DMS114 treated with DMSO at 0.1 percent for 48 hours (cell line): ENCODE measurements at regions not wholly inside any gene's neighbourhood (a gene's known extent, or its start where the extent isn't known, plus 50 kb on each side); places are given as distances from the start of the nearest gene placed in this dataset.
"Not testable (repeated sequence)": the region's sequence is repeated elsewhere in the genome, so short reads cannot be mapped to it uniquely, and the experiment has no call there.

Source experiments
- DNase-seq: peaks from one replicate; lab custom pipeline; 2025; ENCODE audit not compliant: unreplicated experiment; lab: John Stamatoyannopoulos, UW

DNA sequence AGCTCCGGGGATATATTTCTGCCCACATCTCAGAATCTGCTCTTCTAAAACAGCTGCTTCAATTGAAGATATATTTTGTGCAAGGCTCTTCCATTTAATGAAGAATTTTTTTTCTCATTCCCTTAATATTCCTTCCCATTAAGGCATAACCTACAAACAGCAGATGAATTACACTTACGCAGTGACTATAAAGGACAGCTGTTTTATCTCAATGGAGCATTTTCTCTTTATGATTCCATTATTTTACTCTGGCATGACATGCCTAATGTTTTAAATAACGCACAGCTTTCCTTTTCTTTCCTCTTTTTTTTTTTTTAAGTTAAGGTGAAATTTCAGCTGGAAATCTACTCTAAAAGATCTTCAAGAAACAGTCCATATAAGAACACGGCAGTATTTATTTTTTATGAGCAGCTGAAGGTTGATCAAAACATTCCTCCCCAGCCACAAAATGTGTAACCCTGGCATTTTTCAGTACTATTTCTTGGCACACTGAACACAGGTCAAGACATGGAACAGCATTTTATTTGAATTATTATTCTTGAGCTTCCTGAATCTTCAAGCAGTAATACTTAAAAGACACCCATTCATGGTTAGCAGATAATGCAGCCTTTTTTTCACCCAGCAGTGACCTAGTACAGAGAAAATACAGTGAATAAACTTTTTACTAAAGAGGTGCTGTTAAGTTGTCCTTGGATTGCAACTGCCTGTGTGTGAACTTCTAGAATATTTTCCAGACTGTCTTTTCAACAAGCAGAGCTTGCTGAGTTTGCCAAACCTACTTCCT is 118.1 kb upstream of the FOXN3 start:
- no peak for DNase-seq

DNA sequence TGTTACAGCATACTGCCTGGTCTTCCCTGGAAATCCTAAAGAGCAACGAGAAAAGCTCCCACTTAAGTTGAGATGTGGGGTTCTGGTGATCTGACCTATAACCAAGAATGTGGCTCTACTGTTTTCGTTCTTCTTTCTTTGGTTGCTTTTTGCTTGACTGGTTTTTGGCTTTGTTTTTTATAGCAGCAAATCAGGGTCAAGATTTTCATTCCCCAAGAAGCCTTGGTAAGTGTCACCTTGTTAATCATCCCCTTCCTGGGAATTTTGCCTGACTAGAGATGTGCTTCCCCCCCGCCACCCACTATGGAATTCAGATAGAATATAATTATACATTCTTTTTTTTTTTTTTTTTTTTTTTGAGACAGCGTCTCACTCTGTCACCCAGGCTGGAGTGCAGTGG is 116.7 kb upstream of the FOXN3 start:
- DNase-seq: no peak

DNA sequence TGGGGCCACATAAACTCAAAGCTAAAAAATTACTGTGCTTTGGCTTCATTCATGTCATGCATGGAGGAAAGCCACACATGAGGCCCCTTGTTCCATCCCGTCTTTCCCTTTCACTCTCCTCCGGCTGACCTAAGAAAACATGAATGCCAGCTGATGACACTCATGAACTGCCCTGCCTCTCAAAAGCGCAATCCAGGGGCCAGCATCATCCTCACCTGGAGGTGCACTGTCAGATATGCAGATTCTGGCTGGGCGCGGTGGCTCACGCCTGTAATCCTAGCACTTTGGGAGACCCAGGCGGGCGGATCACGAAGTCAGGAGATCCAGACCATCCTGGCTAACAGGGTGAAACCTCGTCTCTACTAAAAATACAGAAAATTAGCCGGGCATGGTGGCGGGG is 116.1 kb upstream of the FOXN3 start:
- DNase-seq: no peak

DNA sequence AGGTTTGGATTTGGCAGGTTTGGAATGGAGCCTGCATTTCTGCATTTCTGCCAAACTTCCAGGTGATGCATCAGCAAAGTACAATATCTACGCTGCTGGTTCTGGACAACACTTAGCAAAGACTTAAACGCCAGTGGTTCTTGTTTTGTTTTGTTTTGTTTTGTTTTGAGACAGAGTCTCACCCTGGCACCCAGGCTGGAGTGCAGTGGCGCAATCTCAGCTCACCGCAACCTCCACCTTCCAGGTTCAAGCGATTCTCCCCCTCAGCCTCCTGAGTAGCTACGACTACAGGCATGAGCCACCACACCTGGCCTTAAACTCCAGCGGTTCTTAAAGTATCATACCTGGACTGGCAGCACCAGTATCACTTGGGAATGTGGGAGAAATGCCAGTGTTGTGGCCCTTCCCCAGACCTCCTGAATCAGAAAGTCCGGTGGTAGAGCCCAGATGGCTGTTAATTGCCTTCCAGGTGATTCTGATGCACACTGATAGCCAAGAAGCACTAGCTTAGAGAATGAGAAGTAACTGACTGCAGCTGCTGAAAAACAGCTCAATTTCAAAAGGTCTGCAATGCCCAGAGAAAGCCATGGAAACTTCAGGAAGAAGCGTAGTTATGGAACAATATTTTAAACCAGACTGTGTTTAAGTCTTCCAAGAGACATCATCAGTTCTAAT is 114.8 kb upstream of the FOXN3 start:
- DNase-seq: no peak

DNA sequence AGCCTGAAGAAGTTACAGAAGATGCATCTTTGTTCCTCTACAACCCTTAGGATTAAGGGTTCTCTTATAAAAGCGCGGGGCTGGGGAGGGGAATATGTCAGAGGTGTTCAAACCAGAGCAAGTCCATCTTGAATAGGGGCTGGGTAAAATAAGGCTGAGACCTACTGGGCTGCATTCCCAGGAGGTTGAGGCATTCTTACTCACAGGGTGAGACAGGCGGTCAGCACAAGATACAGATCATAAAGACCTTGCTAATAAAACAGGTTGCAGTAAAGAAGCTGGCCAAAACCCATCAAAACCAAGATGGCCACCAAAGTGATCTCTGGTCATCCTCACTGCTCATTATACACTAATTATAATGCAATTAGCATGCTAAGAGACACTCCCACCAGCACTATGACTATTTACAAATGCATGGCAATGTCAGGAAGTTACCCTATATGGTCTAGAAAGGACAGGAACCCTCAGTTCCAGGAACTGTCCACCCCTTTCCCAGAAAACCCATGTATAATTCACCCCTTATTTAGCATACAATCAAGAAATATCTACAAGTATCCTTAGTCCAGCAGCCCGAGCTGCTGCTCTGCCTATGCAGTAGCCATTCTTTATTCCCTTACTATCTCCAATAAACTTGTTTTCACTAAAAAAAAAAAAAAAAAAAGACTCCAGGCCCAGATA is 108.1 kb upstream of the FOXN3 start:
- no peak for DNase-seq

DNA sequence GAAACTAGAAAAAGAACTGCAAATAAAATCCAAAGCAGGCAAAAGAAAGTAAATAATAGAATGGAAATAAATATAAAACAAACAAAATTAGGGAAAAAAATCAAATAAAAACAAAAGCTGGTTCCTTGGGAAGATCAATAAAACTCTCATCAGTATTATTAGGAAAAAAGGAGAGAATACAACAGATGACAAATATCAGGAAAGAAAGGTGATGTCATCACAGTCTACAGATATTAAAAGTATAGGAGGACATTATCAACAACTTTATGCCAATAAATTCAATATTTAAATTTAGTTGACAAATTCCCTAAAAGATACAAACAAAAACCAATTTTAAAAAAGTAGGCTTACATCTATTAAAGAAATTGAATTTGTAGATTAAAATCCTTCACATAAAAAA is 107.4 kb upstream of the FOXN3 start:
- DNase-seq: no peak

DNA sequence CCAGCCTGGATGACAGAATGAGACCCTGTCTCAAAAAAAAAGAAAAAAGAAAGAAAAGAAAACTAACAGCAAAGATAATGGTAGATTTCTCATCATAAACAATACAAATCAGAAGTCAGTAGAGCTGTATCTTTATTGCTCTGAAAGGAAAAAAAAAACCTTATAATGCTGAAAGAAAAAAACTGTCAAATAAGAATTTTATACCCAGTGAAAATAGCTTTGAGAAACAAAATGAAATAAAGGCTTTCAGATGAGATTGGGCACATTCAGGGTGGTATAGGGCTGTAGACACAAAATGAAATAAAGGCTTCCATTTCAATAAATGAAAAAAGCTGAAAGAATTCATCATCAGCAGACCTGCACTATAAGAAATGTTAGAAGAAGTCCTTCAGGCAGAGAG is 105.0 kb upstream of the FOXN3 start:
- DNase-seq: no peak

DNA sequence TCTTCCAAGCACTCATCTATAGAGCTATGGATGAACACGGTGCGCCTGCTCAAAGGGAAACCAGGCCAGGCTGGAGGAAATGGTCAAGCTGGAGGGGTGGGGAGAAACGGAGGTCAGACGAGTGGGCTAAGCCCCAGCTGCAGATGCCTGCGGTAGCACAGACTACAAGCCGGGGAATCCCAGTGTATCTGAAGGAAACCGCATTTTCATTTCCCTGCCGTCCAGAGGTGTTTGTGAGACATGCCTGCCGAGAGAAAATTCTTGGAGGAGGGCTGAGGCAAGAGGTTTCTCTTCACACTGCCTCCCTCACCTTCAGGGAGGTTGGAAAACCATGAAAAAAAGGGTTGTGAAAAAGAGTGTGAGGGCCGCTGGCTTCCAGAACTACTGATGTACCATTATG is 102.0 kb upstream of the FOXN3 start:
- no peak for DNase-seq

DNA sequence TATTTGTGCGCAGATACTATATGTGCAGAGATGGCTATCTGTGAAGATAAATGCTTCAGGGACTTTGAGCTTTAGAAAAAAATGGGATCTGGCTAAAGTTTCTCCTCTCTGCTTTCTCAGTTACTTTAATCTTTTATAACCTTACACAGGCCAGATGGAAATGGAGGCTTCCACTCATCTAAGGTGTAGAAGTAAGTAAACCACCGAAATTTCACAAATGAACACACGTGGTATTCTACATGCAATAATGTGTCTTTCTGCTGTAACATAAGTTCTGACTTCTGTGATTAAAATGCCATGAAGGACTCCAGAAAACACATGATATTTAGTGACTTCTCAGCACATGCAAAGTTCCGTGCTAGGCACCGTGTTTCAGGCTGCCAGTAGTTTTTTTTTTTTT is 99.1 kb upstream of the FOXN3 start:
- no peak for DNase-seq

DNA sequence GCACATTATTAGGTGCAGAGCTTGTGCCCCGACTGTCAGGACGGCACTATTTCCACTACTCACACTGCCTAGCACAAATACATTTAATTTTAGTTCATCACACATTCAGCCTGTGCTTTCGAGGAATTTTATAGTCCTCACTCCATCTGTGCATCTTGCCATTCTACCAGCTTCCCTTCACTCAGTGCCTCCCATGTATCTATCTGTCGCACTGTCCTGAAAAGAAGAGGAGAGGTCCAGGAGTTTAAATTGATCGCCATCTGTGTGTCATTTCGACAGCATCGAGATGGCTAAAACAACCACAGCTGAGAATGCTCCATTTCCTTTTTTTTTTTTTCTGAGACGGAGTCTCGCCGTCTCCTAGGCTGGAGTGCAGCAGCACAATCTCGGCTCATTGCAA is 97.6 kb upstream of the FOXN3 start:
- no peak for DNase-seq

DNA sequence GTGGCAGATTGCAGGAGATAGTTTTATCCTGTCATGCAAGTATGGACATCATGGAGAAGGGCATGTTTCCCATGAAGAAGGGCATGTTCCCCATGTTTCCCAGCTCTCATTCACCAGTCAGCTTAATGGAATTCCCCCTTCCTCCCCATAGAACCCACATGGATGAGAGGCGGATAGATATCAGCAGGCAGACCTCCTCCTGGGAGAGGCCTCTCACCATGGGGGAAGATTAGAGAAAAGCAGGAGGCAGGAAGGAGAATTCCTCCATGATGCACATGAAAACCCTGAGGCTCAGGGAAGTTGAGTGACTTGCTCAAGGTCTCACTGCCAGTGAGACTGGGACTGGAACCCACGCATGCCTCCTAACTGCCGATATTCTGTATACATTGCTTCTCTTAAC is 92.9 kb upstream of the FOXN3 start:
- DNase-seq: no peak

DNA sequence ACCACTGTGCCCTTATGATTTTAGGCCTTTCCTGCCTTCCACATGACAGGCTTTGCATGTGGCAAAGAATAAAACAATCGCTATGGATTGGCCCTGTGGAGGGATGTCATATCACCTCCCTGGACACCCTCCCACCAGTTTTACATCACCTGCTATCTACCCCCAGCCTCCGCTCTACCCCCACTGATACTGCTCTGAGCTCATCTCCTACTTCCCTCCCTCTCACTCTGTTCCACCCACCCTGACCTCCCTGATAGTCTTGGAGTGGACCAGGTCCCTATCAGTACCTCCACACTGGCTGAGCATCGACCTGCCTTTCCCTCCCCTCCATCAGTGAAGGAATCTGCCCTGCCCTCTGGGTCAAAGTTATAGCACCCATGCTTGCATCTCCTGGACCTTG is 91.8 kb upstream of the FOXN3 start:
- no peak for DNase-seq

DNA sequence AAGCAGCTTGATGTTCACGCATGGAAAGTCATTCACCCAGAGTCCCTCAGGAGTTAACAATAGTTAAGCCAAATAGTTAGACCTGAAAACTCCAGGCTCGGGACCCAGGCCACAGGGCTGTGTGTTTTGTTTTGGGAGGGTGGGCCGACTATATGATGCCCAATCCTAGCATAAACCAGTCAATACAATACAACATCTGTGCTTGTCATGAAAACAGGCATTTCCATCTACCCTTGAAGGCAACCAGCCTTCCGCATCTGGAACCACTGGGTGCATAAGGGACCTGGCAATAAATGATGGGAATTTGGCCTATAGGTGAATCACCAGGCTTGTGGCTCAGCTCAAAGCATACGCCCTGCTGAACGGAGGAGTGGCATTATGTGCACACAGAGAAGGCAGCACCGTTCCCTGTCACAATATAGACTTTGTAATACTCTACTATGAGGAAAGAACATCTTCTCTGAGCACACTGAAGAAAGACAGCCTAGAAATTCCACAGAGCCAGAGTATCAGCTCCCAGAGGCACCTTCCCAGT is 91.0 kb upstream of the FOXN3 start:
- DNase-seq: no peak

DNA sequence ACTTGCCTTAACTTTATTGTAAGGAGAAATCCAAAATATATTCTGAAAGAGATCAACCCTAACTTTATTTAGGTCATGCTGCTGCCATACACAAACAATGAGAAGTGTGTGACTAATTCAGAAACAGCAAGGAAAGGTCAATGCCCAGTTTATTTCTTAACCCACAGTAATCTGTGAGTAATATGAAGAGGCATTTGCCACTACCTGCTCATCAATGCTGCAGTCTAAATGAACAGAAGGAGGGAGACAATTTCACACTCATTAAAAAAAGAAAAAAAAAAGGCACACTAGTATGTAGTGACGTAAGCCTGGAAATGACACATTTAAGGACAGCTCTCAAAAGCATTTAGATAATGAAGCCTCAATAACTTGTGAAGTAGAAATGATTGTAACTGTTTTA is 90.5 kb upstream of the FOXN3 start:
- no peak for DNase-seq

DNA sequence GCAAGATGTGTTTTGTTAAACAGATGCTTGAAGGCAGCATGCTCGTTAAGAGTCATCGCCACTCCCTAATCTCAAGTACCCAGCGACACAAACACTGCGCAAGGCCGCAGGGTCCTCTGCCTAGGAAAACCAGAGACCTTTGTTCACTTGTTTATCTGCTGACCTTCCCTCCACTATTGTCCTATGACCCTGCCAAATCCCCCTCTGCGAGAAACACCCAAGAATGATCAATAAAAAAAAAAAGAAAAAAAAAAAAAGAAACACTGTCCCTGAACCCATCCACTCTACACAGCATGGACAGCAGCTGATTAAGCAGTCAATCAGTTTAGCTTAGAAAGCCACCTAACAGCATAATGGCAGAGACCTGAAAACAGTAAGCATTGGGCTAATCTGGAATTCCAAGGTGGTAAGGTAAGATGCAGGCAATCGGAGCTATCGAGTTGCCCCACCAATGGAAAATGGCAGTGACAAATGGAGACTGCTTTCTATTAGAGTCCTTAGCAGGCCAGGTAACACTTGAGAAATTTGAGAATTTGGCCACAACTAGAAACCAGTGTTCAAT is 89.9 kb upstream of the FOXN3 start:
- not testable (repeated sequence) for DNase-seq

DNA sequence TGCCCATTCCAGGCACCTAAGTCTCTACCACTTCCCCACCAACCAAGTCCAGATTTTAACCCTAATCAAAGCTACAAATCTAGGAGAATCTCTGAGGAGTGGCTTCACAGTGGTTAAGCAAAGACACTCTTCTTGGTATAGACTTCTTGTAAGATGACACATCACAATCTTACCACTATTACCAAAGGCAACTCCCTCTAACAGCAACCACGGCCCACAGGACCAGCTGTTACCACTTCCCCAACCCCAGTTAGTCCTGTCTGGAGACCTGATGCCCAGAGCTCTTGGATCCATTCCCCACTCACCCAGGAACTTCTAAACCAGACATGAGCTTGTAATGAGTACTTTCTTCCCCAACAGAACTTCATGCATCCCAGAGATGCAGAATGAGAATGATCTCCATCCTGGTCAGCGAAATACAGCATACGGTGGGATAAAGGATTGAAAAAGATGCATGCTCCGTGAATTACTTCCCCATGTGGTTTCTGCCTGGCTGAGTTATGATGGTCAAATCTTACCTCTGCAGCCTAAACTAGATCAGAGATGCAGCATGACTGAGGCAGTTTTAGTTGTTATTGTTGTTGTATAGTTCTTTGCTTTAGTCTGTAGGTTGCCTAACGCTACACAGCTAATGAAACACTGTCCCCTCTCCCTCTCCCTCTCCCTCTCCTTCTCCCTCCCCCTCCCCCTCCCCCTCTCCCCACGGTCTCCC is 87.7 kb upstream of the FOXN3 start:
- DNase-seq: no peak

DNA sequence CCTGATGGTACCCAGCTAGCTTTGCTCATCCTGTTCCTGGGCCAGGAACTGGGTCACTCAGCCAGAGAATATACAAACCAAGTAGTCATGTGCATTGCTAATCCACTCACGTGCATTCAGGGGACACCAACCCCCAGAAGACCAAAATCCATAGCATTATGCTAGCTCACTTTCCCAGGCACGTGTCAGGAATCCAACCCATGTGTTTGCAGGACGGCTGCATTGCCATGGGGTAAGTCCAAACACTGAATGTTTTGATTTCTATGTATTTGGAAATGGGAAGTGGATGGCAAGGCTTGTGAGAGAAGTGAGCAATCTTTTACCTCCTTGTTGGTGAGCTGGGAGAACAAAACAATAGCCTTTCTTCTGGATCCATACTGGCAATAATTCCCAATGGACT is 87.1 kb upstream of the FOXN3 start:
- DNase-seq: no peak

DNA sequence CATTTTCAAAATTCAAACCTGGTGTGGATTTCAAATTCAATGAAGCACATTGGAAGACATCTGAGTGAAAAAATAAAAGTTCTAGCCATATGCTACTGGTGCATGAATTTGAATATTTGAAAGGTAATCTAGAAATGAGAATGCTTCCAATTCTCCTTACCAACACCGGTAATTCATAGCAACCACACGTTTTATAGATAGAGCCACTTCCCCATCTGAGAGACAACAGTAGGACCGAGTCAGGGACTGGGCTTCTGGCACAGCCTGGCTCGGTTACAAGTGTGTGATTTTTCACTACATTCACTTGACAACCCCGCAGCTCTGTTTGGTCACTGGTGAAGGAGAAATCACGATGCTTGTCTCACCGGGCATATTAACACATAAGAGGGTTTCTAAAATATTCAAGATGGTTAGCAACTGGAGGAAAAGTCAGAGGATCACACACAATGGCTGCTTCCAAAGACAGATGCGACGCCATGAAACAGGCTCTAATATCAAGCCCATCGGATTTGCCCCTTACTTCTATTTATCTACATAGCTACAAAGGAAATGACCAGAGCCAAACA is 86.5 kb upstream of the FOXN3 start:
- DNase-seq: no peak

DNA sequence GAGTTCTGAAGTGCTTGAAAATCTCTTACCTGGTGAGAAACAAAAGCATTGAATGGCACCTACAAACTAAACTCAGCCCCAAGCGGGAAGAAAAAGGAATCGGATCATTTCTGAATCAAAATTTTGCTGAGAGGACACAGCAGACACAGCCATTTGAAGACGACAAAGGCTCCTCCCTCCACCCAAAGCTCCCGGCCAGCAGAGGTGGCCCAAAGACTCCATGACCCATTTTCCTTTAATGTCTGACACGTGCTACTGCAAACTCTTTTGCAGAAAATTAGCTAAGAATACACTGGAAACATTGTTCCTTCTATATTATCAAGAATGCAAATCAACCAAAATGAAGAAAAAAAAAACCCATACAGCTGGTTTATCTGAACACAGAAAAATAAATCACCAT is 85.9 kb upstream of the FOXN3 start:
- DNase-seq: no peak

DNA sequence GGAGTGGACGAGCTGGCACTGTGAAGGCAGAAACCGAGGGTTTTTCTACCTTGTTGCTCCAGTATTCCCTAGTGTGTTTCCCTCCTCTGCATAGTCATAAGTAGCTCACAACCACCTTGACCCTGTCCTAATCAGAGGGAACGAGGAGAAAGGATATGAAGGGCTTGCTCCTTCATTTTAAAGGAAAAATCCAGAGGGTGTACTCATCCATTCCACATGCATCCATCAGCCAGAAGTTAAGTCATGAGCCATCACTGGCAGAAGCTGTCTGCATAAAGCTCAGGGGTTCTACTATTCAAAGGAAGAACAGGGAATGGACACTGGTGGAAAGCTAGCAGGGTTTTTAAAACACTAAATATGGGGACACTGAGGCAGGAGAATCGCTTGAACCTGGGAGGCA is 84.3 kb upstream of the FOXN3 start:
- no peak for DNase-seq

DNA sequence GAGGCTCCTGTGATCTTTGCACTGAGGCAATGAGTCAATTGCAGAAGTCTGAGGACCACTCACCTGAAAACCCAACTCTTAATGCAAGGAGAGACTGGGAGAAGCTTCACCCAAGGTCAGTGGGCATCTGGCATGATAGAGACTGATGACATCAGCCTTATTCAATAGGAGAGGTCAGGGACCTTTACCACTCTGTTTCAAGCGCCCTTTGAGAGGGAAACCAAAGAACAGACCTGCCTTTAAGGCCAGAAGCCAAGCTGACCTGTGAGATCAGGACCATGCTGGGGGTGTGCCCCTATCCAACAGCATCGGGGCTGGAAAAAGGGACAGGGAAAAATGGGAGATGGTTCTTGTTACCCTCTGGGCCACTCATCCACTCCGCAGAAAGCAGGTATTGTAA is 83.3 kb upstream of the FOXN3 start:
- DNase-seq: no peak
